Neural progenitor cell (in vitro differentiated cells): ENCODE measurements at regions not wholly inside any gene's neighbourhood (a gene's known extent, or its start where the extent isn't known, plus 50 kb on each side); places are given as distances from the start of the nearest gene placed in this dataset.

Experiments used
- CTCF ChIP-seq: fragments of 200-600 bp; sonication (generic); IDR thresholded peaks from 2 replicates; pipeline ENCODE4 v1.5.1; 2017; ENCODE audit warnings: antibody characterized with exemption, mild to moderate bottlenecking
- EZH2 ChIP-seq: fragments of 200-600 bp; sonication (generic); IDR thresholded peaks from 2 replicates; pipeline ENCODE4 v1.6.1; 2017; ENCODE audit warnings: antibody characterized with exemption, mild to moderate bottlenecking, moderate library complexity
- EZH2phosphoT487 ChIP-seq: fragments of 200-600 bp; sonication (generic); IDR thresholded peaks from 2 replicates; pipeline ENCODE4 v1.6.1; 2017; ENCODE audit warnings: antibody characterized with exemption

- no peak for TF ChIP-seq EZH2phosphoT487
- TF ChIP-seq CTCF: no peak
- no peak for TF ChIP-seq EZH2
Measured at GRCh38 chr21:17987382-17988101, 168.4 kb upstream of the C21orf91 start.
